ENCODE measurements at regions not wholly inside any gene's neighbourhood (a gene's known extent, or its start where the extent isn't known, plus 50 kb on each side); places are given as distances from the start of the nearest gene placed in this dataset.
"Not testable (repeated sequence)": the region's sequence is repeated elsewhere in the genome, so short reads cannot be mapped to it uniquely, and the experiment has no call there.

DNA sequence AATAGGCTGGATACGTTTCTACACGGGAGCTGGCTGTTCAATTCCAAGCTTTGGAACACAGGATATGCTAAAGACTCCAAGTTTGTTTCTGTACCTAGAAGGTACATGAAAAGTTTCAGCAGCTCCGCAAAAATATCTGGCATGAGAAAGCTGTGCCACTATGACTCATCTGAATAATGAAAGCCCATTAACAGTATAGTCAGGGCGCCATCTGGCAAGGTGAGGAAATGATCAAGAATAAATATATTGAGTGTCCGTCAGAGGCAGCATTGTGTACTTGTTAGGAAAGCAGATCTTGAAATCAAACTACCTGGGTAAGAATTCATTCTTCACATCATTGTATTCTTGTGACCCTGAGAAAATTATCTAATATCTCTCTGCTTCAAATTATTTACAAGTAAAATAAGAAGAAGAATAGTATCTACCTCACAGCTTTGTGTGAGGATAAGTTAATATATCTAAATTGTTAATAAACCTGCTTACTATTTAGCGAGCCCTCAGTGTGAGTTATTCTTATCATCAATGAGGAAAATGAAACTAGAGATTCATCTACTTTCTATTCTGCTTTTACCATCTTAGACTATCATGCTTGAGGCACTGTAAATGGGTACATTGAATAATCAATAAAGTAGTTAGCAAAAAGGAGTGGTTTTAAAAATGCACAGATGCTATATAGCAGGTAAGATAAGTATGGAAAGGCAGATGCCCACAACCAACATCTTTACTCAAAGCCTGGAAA lies 53.5 kb downstream of the FSCB start:
- DNase-seq (ENCODE audit: low spot score): no peak

DNA sequence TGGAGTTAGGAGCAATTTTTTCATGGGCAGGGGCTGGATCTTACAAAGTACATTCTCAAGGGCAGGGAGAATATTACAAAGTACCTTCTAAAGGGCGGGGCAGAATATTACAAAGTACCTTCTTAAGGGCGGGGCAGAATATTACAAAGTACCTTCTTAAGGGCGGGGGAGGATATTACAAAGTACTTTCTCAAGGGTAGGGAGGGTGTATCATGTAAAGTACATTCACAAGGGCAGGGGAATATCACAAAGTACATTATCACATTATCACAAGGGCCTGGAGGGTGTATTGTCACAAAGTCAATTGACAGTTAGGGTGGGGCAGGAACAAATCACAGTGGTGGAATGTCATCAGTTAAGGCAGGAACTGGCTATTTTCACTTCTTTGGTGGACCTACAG lies 56.9 kb downstream of the FSCB start:
- not testable (repeated sequence) for DNase-seq (ENCODE audit: low spot score)

DNA sequence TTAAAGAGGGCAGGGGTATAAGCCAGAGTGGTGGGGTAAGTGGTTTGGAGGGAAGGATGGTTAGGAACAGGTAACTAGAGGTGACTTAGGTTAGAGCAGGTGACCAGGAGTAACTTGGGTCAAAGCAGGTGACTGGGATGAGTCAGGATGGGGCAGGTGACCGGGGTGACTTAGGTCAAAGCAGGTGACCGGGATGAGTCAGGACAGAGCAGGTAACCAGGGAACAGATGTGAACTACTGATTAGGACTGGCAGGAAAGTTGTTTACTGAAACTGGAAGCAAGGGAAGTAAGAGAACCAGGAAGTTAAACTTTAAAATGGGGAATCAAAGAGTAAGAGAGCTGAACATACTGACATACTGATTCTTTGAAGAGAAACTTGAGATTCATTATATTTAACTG lies 57.4 kb downstream of the FSCB start:
- DNase-seq (ENCODE audit: low spot score): no peak

DNA sequence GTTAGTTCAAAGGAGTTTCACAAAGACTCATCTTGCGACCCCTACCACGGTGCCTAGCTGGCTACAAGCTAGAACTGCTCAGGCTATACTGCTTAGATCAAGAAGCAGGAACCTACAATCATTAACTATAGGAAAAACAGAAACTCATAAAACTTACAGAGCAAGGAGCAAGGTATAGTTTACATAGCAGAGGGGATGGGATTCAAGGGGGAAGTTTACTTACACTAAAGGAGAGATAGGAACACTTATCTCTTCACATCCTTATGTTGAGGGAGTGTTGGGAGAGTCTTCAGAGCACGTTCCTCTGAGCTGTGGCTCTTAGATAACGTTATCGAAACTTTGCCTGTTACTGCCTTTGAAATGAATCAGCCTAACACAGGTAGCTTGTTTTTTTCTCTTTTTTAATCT lies 58.1 kb downstream of the FSCB start:
- no peak for DNase-seq (ENCODE audit: low spot score)

DNA sequence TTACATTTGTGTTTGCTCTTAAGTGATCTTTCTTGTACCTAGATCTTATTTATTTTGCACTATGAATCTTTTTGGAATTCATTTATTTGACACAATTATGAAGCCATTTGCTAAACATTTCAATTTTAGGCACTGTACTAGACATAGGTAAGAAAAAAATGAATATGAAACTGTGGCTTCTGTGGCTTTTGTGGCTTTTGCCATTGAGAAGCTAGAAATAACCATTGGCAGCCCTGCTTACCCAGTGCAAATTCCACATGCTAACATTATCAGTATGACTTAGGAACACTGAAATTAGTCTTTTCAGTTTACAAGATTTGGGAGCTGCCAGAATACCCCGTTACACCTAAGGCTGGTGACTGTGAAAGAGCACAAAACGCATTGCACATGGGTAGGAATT lies 60.1 kb downstream of the FSCB start:
- no peak for DNase-seq (ENCODE audit: low spot score)

DNA sequence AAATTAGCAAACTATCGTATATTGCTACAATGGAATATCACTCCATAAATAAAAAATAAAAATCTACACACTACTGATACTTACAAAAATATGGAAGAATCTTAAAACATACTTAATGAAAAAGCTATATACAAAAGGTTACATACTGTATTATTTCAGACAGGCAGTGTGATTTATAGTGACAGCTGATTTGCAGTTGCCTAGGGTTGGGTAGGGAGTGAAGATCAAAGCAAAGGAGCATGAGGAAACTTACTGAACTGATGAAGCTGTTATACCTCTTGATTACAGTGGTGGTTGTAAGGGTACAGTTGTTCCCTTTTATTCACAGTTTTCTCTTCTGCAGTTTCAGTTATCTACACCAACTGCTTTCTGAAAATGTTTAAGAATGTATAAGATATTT lies 62.6 kb downstream of the FSCB start:
- no peak for DNase-seq (ENCODE audit: low spot score)

DNA sequence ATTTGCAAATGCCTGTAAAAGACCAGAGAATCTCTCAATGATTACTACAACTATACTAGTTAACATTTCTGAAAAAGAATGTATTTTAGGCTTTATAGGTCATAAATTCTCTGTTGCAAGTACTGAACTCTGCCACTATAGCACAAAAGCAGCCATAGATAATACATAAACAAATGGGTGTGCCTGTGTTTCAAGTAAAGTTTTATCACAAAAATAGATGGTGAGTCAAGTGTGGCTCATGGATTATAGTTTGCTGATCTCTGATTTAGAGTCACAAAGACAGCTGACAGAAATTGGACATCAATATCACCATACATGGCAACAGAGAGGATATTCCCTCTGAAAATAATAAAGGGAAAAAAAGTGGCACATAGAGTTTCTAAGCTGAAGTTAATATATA lies 68.1 kb downstream of the FSCB start:
- DNase-seq (ENCODE audit: low spot score): no peak

DNA sequence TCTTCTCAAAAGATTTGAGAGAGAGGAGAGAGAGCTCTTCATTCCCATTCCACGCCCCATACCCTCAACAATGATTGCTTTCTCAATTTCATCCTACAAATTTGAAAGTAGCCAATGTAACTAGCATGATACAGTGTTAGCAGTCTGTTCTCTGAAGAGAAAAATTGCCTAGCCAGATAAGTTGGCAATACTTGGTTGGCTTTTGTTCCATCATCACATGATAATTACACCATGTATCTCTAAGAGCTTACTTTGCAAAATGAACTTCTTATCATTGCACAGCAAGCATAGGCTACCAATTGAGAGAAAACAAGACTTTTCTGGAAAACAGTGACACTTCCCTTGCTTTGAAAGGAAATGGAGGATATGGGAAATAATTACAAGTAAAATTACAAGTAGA lies 68.9 kb downstream of the FSCB start:
- no peak for DNase-seq (ENCODE audit: low spot score)

DNA sequence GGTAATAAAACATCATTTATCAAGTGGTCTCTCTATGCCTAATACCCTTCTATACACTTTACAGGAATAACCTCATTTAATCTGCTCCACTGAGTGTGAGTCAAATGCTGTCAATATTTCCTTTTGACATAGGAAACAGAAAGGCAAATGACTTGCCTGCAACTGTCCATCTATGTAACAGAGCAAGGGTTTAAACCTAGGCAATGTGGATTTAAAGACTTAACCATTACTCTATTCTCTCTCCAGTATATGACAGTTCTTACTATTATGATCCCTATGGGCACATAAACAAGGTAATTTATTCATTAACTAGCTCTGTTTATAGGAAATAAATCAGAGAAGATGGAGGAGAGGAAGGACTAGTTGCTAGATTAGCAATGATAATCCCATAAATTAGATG lies 70.6 kb downstream of the FSCB start:
- DNase-seq (ENCODE audit: low spot score): no peak

DNA sequence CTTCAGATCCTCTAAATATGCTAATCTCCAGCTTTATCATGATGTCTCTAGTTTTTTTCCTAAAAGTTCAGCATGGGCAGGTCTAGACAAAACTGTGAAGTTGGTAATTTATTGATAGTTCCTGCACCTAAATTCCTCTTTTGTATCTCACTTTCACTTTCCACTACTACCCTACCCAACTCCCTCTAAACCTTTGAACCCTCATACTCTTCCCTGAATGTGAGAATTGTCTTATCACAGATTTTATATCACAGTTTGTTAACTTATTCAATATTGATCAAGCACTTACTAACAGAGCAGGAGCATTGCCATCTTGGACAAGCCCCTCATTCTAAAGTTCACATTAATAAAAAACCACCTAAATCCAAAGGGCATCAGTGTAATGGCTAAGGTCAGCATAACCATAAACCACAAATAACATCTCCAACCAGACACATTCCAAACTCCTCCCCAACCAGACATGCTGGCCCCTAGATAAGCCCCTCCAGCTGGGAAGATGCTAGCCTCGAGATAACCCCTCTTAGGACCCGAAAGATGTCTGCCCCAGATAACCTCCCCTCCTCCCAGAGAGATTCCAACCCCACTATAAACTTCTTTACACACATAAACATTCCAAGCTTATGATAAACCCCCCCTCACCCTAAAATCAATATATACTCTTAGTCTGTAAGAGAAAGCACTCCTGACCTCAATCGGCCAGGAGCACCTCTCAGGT lies 78.7 kb downstream of the FSCB start:
- no peak for DNase-seq (ENCODE audit: low spot score)

DNA sequence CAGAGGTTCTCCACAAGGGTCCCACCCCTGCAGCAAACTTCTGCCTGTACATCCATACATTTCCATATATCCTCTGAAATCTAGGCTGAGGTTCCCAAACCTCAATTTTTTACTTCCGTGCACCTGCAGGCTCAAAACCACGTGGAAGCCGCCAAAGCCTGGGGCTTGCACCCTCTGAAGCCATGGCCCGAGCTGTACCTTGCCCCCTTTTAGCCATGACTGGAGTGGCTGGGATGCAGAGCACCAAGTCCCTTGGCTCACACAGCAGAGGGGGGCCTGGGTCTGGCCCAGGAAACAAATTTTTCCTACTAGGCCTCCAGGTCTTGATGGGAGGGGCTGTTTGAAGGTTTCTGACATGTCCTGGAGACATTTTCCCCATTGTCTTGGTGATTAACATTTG lies 84.4 kb downstream of the FSCB start:
- DNase-seq (ENCODE audit: low spot score): no peak

DNA sequence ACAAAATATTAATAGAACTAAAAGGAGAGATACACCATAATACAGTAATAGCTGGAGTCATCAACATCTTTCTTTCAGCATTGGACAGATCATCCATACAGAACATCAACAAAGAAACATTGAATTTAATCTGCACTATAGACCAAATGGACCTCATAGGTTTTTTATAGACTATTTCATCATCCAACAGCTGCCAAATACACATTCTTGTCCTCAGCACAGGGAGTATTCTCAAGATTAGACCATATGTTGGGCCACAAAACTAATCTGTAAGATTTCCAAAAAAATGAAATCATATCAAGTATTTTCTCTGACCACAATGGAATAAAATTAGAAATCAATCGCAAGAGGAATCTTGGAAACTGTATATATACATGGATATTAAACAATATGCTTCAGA lies 86.9 kb downstream of the FSCB start:
- DNase-seq (ENCODE audit: low spot score): no peak

DNA sequence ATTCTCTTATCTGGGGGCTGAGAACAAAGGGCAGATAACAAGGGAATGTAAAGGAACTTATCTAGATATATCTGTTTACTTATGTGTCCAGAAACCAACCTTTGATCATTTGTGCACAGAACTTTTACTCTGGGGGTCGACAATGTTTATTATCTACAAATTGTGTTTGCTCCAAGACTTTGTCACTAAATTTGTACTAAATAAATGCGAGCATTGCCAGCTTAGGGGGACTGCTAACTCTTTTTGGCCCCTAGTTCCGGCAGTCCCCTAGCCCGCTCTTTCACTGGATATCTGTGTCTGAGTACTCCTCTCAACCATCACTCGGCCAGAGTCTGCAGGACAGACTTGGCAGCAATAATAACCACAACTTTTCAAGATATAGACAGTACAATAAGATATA lies 88.2 kb downstream of the FSCB start:
- no peak for DNase-seq (ENCODE audit: low spot score)

DNA sequence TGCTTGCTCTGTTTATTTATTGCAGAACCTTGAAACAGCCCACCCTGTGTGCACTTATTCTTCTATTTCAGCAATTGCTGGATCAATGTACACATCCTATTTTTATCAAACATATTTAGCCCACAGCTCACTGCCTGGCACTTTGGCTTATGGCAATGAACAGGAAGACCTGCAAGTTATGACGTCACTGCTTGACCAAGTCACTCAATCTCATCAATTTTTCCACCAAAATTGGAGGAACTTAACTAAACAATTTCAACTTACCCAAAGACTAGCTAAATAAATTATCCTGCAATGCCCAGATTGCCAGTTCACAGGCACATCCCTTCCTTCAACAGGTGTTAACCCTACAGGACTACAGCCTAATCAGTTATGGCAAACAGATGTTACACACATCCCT lies 89.3 kb downstream of the FSCB start:
- no peak for DNase-seq (ENCODE audit: low spot score)

DNA sequence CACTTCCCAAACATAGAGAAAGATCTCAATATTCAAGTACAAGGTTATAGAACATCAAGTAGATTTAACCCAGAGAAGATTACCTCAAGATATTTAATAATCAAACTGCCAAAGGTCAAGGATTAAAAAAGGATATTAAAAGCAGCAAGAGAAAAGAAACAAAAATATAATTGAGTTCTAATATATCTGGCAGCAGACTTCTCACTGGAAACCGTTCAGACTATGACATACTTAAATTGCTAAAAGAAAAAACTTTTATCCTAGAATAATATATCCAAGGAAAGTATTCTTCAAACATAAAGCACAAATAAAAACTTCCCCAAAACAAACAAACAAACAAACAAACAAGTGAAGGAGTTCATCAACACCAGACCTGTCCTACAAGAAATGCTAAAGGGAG lies 92.4 kb downstream of the FSCB start:
- DNase-seq (ENCODE audit: low spot score): no peak

DNA sequence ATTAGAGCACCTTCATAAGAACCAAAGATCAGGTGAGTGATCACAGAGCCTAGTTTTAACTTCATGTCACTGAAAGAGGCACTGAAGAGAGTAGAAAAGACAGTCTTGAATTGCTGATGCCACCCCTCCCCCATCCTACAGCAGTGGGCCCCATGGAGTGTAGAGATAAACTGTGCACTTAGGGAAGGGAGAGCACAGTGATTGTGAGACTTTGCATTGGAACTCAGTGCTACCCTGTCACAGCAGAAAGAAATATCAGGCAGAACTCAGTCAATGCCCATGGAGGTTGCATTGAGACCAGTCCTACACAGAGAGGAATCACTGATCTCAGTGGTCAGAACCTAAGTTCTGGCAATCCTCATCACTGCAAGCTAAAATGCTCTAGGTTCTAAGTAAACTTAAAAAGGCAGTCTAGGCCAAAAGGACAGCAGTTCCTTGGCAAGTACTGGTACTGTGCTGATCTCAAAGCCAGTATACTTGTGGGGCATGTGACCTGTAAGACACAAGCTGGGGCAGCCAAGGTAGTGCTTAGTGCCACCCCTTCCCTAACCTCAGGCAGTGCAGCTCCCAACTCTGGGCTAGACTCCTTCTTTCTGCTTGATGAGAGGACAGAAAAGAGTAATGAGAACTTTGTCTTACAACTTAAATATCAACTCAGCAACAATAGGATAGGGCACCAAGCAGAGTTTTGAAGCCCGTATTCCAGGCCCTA lies 94.1 kb downstream of the FSCB start:
- no peak for DNase-seq (ENCODE audit: low spot score)

DNA sequence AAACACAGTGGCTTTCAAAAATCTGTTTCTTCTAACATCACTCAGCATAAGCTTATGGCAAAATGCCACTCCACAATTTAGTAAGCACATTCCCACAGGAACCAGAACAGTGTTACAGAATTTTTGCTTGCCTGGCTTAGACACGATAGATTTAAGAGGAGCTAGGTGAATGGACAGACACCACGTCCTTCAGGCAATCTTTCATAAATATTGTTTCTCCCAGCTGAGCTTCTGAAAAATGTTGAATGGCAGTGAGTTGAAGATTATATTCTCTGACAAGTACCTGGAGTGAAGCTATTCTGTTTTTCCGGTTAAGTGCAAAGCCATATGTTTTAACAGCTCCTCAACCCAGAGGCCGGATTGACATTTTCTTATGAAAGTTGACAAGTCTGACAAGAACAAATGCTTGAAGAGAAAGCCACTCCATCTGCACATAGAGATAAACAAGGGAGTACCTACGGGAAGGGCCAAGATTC lies 102.0 kb downstream of the FSCB start:
- DNase-seq (ENCODE audit: low spot score): no peak

DNA sequence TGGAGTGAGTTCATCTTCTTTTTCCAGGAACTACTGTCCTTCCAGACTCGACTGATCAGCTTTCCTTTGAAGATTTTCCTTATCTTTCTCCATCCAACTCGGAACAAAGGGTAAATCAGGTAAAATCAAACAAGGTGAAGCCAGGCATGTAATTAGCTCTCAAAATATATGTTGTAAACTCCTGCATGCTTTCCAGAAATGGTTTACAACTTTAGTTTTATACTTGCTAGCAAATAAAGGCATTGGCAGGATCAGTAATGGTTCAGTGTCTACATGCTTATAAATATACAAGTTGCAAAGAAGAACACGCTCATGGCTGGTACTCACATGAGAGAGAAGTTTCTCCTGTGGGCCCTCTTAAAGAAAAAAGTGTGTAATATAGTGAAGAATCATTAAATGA lies 102.5 kb downstream of the FSCB start:
- no peak for DNase-seq (ENCODE audit: low spot score)

DNA sequence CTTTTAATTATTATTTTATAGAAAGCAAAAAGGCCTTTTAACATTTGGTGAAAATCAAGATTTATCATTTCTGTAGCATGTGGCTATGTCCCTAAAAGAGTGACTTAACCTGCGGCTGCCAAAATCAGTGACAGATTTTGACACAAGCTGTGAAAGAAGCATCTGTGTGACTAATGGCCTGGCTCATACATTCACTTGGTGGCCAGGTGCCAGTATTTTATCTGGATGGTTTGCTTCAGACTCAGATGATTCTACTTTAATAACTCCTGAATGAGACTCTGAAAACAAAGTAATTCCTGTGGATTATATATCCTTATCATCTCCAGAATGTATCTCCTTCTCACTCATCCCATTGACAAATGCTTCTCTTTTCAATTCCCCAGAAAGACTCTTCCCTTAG lies 103.0 kb downstream of the FSCB start:
- no peak for DNase-seq (ENCODE audit: low spot score)

DNA sequence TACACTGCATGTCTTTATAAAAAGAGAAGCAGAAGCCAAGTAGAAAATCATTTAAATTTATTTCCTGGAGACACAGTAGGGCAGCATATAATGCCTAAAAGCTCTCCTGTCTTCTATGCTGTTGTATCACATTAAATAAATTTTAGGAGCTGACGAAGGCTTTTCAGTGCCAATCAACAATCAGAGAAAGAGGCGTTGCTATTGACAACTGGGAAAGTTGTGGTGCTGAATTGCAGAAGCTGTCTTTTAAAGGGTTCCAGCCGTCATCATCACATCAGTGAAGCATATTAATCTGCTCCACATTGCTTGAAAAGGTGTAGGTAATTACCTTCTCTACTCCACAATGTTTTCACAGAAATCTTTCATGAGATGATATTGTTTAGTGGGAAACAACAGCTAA lies 103.9 kb downstream of the FSCB start:
- no peak for DNase-seq (ENCODE audit: low spot score)

DNA sequence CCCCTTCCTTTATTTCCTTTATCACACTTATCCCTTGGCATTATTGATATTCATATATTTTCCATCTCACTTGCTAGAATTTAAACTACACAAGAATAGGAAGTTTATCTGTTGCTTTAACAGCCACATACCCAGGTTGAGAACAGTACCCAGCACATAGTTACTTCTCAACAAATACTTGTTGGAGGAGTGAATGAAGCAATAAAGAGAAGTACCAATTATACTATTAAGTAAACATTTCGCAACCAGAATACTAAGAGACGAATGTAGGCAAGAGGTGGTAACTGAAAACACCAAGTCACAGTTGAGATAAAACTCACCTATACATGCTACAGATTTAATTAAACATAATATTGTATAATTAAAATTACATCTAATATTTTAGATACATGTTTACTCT lies 110.9 kb downstream of the FSCB start:
- DNase-seq (ENCODE audit: low spot score): no peak

DNA sequence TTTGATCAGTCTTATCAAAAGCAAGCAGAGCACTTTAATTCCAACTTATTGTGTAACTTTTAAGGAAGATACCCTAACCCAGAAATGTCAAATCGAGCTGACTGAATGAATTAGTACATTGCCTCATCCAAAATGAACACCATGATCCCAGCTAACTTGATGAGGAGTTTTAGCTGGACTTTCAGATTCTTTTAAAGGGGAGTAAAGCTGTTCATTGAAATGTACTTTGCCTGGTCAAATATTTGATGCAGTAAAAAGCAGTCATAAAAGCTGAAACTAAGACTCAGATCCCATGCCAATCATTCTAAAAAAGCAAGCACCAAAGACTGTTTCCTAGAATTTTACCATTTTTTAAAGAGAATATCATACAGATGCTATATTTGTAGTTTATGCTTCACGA lies 114.1 kb downstream of the FSCB start:
- no peak for DNase-seq (ENCODE audit: low spot score)

DNA sequence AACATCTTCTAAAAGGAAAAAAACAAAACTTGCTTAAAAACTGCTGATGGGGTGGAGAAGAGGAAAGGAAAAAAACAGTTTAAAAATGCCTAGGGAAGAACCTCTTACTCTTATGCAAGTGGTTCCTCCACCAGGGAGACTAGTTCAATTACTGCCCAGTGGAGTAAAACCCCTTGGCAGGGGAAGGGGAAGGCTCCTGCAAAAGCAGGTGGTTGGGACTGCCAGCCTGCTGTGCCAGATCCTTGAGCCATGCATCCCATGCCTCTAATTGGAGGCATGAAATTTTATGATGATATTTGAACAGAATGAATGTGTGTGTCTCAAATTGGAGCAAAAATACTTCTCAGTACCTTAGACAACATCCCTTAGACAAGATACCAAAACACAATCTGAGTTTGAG lies 118.8 kb downstream of the FSCB start:
- DNase-seq (ENCODE audit: low spot score): no peak
